Spinal cord (tissue), 9 donors: ENCODE measurements at regions not wholly inside any gene's neighbourhood (a gene's known extent, or its start where the extent isn't known, plus 50 kb on each side); places are given as distances from the start of the nearest gene placed in this dataset.

Experiments
- DNase-seq, 6 donors: peaks; one replicate each; pipeline versions ENCODE4 v3.0.0 to v3.0.0-alpha.2; 2013 to 2015; ENCODE audit warnings: low spot score in 6 of 6, low read depth in 4 of 6
- H3K27ac ChIP-seq: one replicate; pipeline ENCODE4 v1.5.1; 2013; ENCODE audit warnings: low read depth, low read length, control low read depth
- H3K27me3 ChIP-seq: one replicate; pipeline ENCODE4 v1.6.1; 2013; ENCODE audit warnings: low read length; ENCODE audit not compliant: control insufficient read depth, insufficient read depth
- H3K36me3 ChIP-seq: one replicate; pipeline ENCODE4 v1.6.1; 2013; ENCODE audit warnings: low read length; ENCODE audit not compliant: control insufficient read depth, insufficient read depth
- H3K4me1 ChIP-seq: one replicate; pipeline ENCODE4 v1.6.1; 2013; ENCODE audit warnings: low read length; ENCODE audit not compliant: control insufficient read depth, insufficient read depth
- H3K4me3 ChIP-seq: one replicate; pipeline ENCODE4 v1.5.1; 2013; ENCODE audit warnings: low read depth, low read length, control low read depth
- H3K9me3 ChIP-seq: one replicate; pipeline ENCODE4 v1.6.1; 2013; ENCODE audit warnings: low read length; ENCODE audit not compliant: control insufficient read depth, insufficient read depth
- WGBS: methylation state at CpG from one replicate; pipeline ENCODE4 v1.1.5; 2013; ENCODE audit warnings: missing lambda C conversion rate; ENCODE audit not compliant: insufficient coverage; 5-methylcytosine and 5-hydroxymethylcytosine counted together
- donor health status: healthy.

GRCh38 chr15:66911131-66911700, 154.2 kb upstream of the SMAD3 start:
- no peak for DNase-seq
- Histone ChIP-seq H3K4me1 (peaks cover 37% of the 10 kb centered on the region), H3K4me3 (no peak overlapping the region), H3K27me3 (peaks cover 2% of the 10 kb centered on the region), H3K36me3 (no peaks in the 10 kb centered on the region), H3K27ac (no peak overlapping the region), H3K9me3 (no peaks in the 10 kb centered on the region)
- WGBS: 62% methylated on average over 12 of the region's 13 CpGs

- H3K4me3 ChIP-seq: no peak overlapping the region
- H3K27me3 ChIP-seq: peaks cover 2% of the 10 kb centered on the region
- WGBS: 72% methylated on average over 3 of the region's 7 CpGs
- H3K4me1 ChIP-seq: peaks cover 32% of the 10 kb centered on the region
- H3K27ac ChIP-seq: no peak overlapping the region
- no peak for DNase-seq
- no peaks in the 10 kb centered on the region for H3K36me3 ChIP-seq
- H3K9me3 ChIP-seq: no peaks in the 10 kb centered on the region
Observed at GRCh38 chr15:66912001-66912400, 153.4 kb upstream of the SMAD3 start.

- peaks cover 1% of the 10 kb centered on the region for H3K9me3 ChIP-seq
Observed at GRCh38 chr15:66912441-66912840, 153.0 kb upstream of the SMAD3 start.

GRCh38 chr15:66917904-66918448, 147.4 kb upstream of the SMAD3 start:
- no CpG with 5 or more reads among the region's 2 CpGs for WGBS
- H3K4me1 ChIP-seq: peaks cover 17% of the 10 kb centered on the region
- no peak overlapping the region for H3K4me3 ChIP-seq
- no peaks in the 10 kb centered on the region for H3K27me3 ChIP-seq
- DNase-seq: no peak
- no peaks in the 10 kb centered on the region for H3K36me3 ChIP-seq
- no peak overlapping the region for H3K27ac ChIP-seq
- peaks cover 1% of the 10 kb centered on the region for H3K9me3 ChIP-seq

More at GRCh38 chr15:66912441-66912840, 153.0 kb upstream of the SMAD3 start:
- WGBS: 78% methylated on average over 5 of the region's 7 CpGs
- peaks cover 29% of the 10 kb centered on the region for H3K4me1 ChIP-seq
- peaks cover 2% of the 10 kb centered on the region for H3K27me3 ChIP-seq
- no peak overlapping the region for H3K4me3 ChIP-seq
- H3K27ac ChIP-seq: no peak overlapping the region
- no peak for DNase-seq
- no peaks in the 10 kb centered on the region for H3K36me3 ChIP-seq

GRCh38 chr15:66919421-66919820, 146.0 kb upstream of the SMAD3 start:
- Histone ChIP-seq H3K4me1 (peaks cover 21% of the 10 kb centered on the region), H3K27me3 (no peaks in the 10 kb centered on the region), H3K36me3 (no peaks in the 10 kb centered on the region), H3K4me3 (no peak overlapping the region), H3K9me3 (peaks cover 1% of the 10 kb centered on the region), H3K27ac (no peak overlapping the region)
- no peak for DNase-seq
- WGBS: 28% methylated on average over 2 of the region's 8 CpGs

- peak in 1 of 6 donors; percentile 63 for DNase-seq
- Histone ChIP-seq H3K4me3 (no peak overlapping the region), H3K27me3 (no peaks in the 10 kb centered on the region), H3K36me3 (no peaks in the 10 kb centered on the region), H3K4me1 (peaks cover 24% of the 10 kb centered on the region), H3K27ac (no peak overlapping the region), H3K9me3 (peaks cover 1% of the 10 kb centered on the region)
- WGBS: 50% methylated on average over 6 of the region's 6 CpGs
Observed at GRCh38 chr15:66921319-66921915, 144.0 kb upstream of the SMAD3 start.

GRCh38 chr15:66922608-66923007, 142.8 kb upstream of the SMAD3 start:
- Histone ChIP-seq H3K4me1 (peaks cover 24% of the 10 kb centered on the region), H3K27me3 (no peaks in the 10 kb centered on the region), H3K4me3 (no peak overlapping the region), H3K27ac (no peak overlapping the region), H3K36me3 (no peaks in the 10 kb centered on the region), H3K9me3 (no peaks in the 10 kb centered on the region)
- no peak for DNase-seq
- 73% methylated on average over 2 of the region's 3 CpGs for WGBS

- Histone ChIP-seq H3K36me3 (no peaks in the 10 kb centered on the region), H3K27me3 (no peaks in the 10 kb centered on the region), H3K9me3 (no peaks in the 10 kb centered on the region), H3K4me1 (peaks cover 24% of the 10 kb centered on the region), H3K27ac (no peak overlapping the region), H3K4me3 (no peak overlapping the region)
- WGBS: 33% methylated on average over 7 of the region's 7 CpGs
- DNase-seq: peak in 1 of 6 donors; percentile 75
Observed at GRCh38 chr15:66923438-66923881, 141.9 kb upstream of the SMAD3 start.

GRCh38 chr15:66924889-66925288, 140.5 kb upstream of the SMAD3 start:
- peaks cover 19% of the 10 kb centered on the region for H3K4me1 ChIP-seq
- WGBS: 71% methylated on average over 1 of the region's 3 CpGs
- no peaks in the 10 kb centered on the region for H3K9me3 ChIP-seq
- H3K36me3 ChIP-seq: no peaks in the 10 kb centered on the region
- no peak for DNase-seq
- no peaks in the 10 kb centered on the region for H3K27me3 ChIP-seq
- H3K27ac ChIP-seq: no peak overlapping the region
- no peak overlapping the region for H3K4me3 ChIP-seq

GRCh38 chr15:66925721-66926120, 139.7 kb upstream of the SMAD3 start:
- H3K4me3 ChIP-seq: no peak overlapping the region
- no peaks in the 10 kb centered on the region for H3K27me3 ChIP-seq
- H3K36me3 ChIP-seq: no peaks in the 10 kb centered on the region
- no peaks in the 10 kb centered on the region for H3K9me3 ChIP-seq
- 72% methylated on average over 2 of the region's 4 CpGs for WGBS
- H3K4me1 ChIP-seq: peaks cover 16% of the 10 kb centered on the region
- DNase-seq: no peak
- H3K27ac ChIP-seq: no peak overlapping the region
